ENCODE measurements at regions not wholly inside any gene's neighbourhood (a gene's known extent, or its start where the extent isn't known, plus 50 kb on each side); places are given as distances from the start of the nearest gene placed in this dataset.
A peak's percentile ranks its signal among the peaks of the same experiment; 100 is the strongest.

- Mint-ChIP-seq H3K27ac (no peak overlapping the region), H3K4me1 (ENCODE audit: low read depth) (peaks cover 4% of the 10 kb centered on the region), H3K27me3 (ENCODE audit: low read depth) (peaks cover 19% of the 10 kb centered on the region), H3K9me3 (peaks cover 17% of the 10 kb centered on the region), H3K36me3 (ENCODE audit: low read depth) (no peaks in the 10 kb centered on the region), H3K4me3 (ENCODE audit: low read depth) (no peak overlapping the region)
- intact Hi-C loops (cut with micrococcal nuclease): no loop called here
- no peak for DNase-seq (ENCODE audit: low spot score)
These were observed 172.5 kb downstream of the SMAD2 start for GRCh38 chr18:47758000-47758399.

- intact Hi-C loops (cut with micrococcal nuclease): no loop called here
- Mint-ChIP-seq H3K27ac (no peak overlapping the region), H3K36me3 (ENCODE audit: low read depth) (no peaks in the 10 kb centered on the region), H3K4me1 (ENCODE audit: low read depth) (peaks cover 4% of the 10 kb centered on the region), H3K27me3 (ENCODE audit: low read depth) (peaks cover 9% of the 10 kb centered on the region), H3K4me3 (ENCODE audit: low read depth) (no peak overlapping the region), H3K9me3 (peaks cover 17% of the 10 kb centered on the region)
- peak; percentile 31 for DNase-seq (ENCODE audit: low spot score)
These were observed 174.0 kb downstream of the SMAD2 start for GRCh38 chr18:47756364-47757016.

GRCh38 chr18:47755102-47755456 lies 175.4 kb downstream of the SMAD2 start:
- Mint-ChIP-seq H3K4me3 (ENCODE audit: low read depth) (no peak overlapping the region), H3K27ac (no peak overlapping the region), H3K4me1 (ENCODE audit: low read depth) (peaks cover 4% of the 10 kb centered on the region), H3K27me3 (ENCODE audit: low read depth) (peaks cover 2% of the 10 kb centered on the region), H3K36me3 (ENCODE audit: low read depth) (no peaks in the 10 kb centered on the region), H3K9me3 (peaks cover 12% of the 10 kb centered on the region)
- intact Hi-C loops (cut with micrococcal nuclease): no loop called here
- DNase-seq (ENCODE audit: low spot score): no peak

GRCh38 chr18:47754311-47755101 lies 176.0 kb downstream of the SMAD2 start:
- Mint-ChIP-seq H3K27ac (no peak overlapping the region), H3K4me3 (ENCODE audit: low read depth) (no peak overlapping the region), H3K4me1 (ENCODE audit: low read depth) (peaks cover 4% of the 10 kb centered on the region), H3K36me3 (ENCODE audit: low read depth) (no peaks in the 10 kb centered on the region), H3K9me3 (peaks cover 10% of the 10 kb centered on the region), H3K27me3 (ENCODE audit: low read depth) (no peaks in the 10 kb centered on the region)
- DNase-seq (ENCODE audit: low spot score): peak; percentile 33
- intact Hi-C loops (cut with micrococcal nuclease): no loop called here

- H3K9me3 Mint-ChIP-seq: no peaks in the 10 kb centered on the region
- no peak overlapping the region for H3K27ac Mint-ChIP-seq
- peaks cover under 1% of the 10 kb centered on the region for H3K27me3 Mint-ChIP-seq (ENCODE audit: low read depth)
- no peak overlapping the region for H3K4me3 Mint-ChIP-seq (ENCODE audit: low read depth)
- H3K4me1 Mint-ChIP-seq (ENCODE audit: low read depth): peaks cover 8% of the 10 kb centered on the region
- intact Hi-C loops (cut with micrococcal nuclease): no loop called here
- no peak for DNase-seq (ENCODE audit: low spot score)
- no peaks in the 10 kb centered on the region for H3K36me3 Mint-ChIP-seq (ENCODE audit: low read depth)
These were observed 177.4 kb downstream of the SMAD2 start for GRCh38 chr18:47752796-47753645.

GRCh38 chr18:47750889-47751423 lies 179.5 kb downstream of the SMAD2 start:
- no peak overlapping the region for H3K4me3 Mint-ChIP-seq (ENCODE audit: low read depth)
- intact Hi-C loops (cut with micrococcal nuclease): no loop called here
- no peak overlapping the region for H3K27ac Mint-ChIP-seq
- DNase-seq (ENCODE audit: low spot score): no peak
- H3K4me1 Mint-ChIP-seq (ENCODE audit: low read depth): peaks cover 8% of the 10 kb centered on the region
- no peaks in the 10 kb centered on the region for H3K9me3 Mint-ChIP-seq
- H3K27me3 Mint-ChIP-seq (ENCODE audit: low read depth): peaks cover 4% of the 10 kb centered on the region
- no peaks in the 10 kb centered on the region for H3K36me3 Mint-ChIP-seq (ENCODE audit: low read depth)

GRCh38 chr18:47749600-47749973 lies 180.9 kb downstream of the SMAD2 start:
- Mint-ChIP-seq H3K4me3 (ENCODE audit: low read depth) (no peak overlapping the region), H3K27ac (no peak overlapping the region), H3K27me3 (ENCODE audit: low read depth) (peaks cover 7% of the 10 kb centered on the region), H3K36me3 (ENCODE audit: low read depth) (no peaks in the 10 kb centered on the region), H3K4me1 (ENCODE audit: low read depth) (peaks cover 7% of the 10 kb centered on the region), H3K9me3 (no peaks in the 10 kb centered on the region)
- DNase-seq (ENCODE audit: low spot score): no peak
- intact Hi-C loops (cut with micrococcal nuclease): loop anchor here (1.0 to 5.0 kb wide), 3 partner anchors 152 to 699 kb away; no protein-coding TSS in a partner anchor

GRCh38 chr18:47748847-47749599 lies 181.4 kb downstream of the SMAD2 start:
- no peaks in the 10 kb centered on the region for H3K36me3 Mint-ChIP-seq (ENCODE audit: low read depth)
- no peak overlapping the region for H3K4me3 Mint-ChIP-seq (ENCODE audit: low read depth)
- no peak overlapping the region for H3K27ac Mint-ChIP-seq
- no peaks in the 10 kb centered on the region for H3K9me3 Mint-ChIP-seq
- DNase-seq (ENCODE audit: low spot score): peak; percentile 75
- peaks cover 7% of the 10 kb centered on the region for H3K27me3 Mint-ChIP-seq (ENCODE audit: low read depth)
- intact Hi-C loops (cut with micrococcal nuclease): loop anchor here (1.0 to 5.0 kb wide), 3 partner anchors 152 to 699 kb away; no protein-coding TSS in a partner anchor
- peaks cover 4% of the 10 kb centered on the region for H3K4me1 Mint-ChIP-seq (ENCODE audit: low read depth)

GRCh38 chr18:47748093-47748796 lies 182.2 kb downstream of the SMAD2 start:
- no peaks in the 10 kb centered on the region for H3K9me3 Mint-ChIP-seq
- peaks cover 9% of the 10 kb centered on the region for H3K27me3 Mint-ChIP-seq (ENCODE audit: low read depth)
- peaks cover 4% of the 10 kb centered on the region for H3K4me1 Mint-ChIP-seq (ENCODE audit: low read depth)
- intact Hi-C loops (cut with micrococcal nuclease): loop anchor here (5.0 kb wide), 1 partner anchor 151 kb away; no protein-coding TSS in a partner anchor
- no peaks in the 10 kb centered on the region for H3K36me3 Mint-ChIP-seq (ENCODE audit: low read depth)
- DNase-seq (ENCODE audit: low spot score): no peak
- no peak overlapping the region for H3K4me3 Mint-ChIP-seq (ENCODE audit: low read depth)
- H3K27ac Mint-ChIP-seq: no peak overlapping the region

GRCh38 chr18:47747260-47747795 lies 183.1 kb downstream of the SMAD2 start:
- Mint-ChIP-seq H3K27me3 (ENCODE audit: low read depth) (peaks cover 15% of the 10 kb centered on the region), H3K4me3 (ENCODE audit: low read depth) (no peak overlapping the region), H3K4me1 (ENCODE audit: low read depth) (peaks cover 4% of the 10 kb centered on the region), H3K27ac (no peak overlapping the region), H3K9me3 (no peaks in the 10 kb centered on the region), H3K36me3 (ENCODE audit: low read depth) (no peaks in the 10 kb centered on the region)
- intact Hi-C loops (cut with micrococcal nuclease): loop anchor here (5.0 kb wide), 1 partner anchor 150 kb away; no protein-coding TSS in a partner anchor
- no peak for DNase-seq (ENCODE audit: low spot score)

GRCh38 chr18:47746615-47747014 lies 183.8 kb downstream of the SMAD2 start:
- no peak overlapping the region for H3K4me3 Mint-ChIP-seq (ENCODE audit: low read depth)
- no peaks in the 10 kb centered on the region for H3K9me3 Mint-ChIP-seq
- peaks cover 4% of the 10 kb centered on the region for H3K4me1 Mint-ChIP-seq (ENCODE audit: low read depth)
- H3K27ac Mint-ChIP-seq: no peak overlapping the region
- peaks cover 22% of the 10 kb centered on the region for H3K27me3 Mint-ChIP-seq (ENCODE audit: low read depth)
- no peak for DNase-seq (ENCODE audit: low spot score)
- intact Hi-C loops (cut with micrococcal nuclease): loop anchor here (5.0 kb wide), 1 partner anchor 149 kb away; no protein-coding TSS in a partner anchor
- H3K36me3 Mint-ChIP-seq (ENCODE audit: low read depth): no peaks in the 10 kb centered on the region
